ENCODE measurements at regions not wholly inside any gene's neighbourhood (a gene's known extent, or its start where the extent isn't known, plus 50 kb on each side); places are given as distances from the start of the nearest gene placed in this dataset.

- ATAC-seq, result no peak
- Histone ChIP-seq H4K20me1 (ENCODE audit: control insufficient read depth, insufficient read depth) (no peaks in the 10 kb centered on the region), H3K9ac (ENCODE audit: control insufficient read depth, insufficient read depth, low read length) (no peak overlapping the region), H3K4me3 (no peak overlapping the region), H3K27ac (ENCODE audit: control insufficient read depth, insufficient read depth) (no peak overlapping the region), H3K36me3 (ENCODE audit: control insufficient read depth in 2 of 2, insufficient read depth in 2 of 2, low read length in 1 of 2) (no peaks in the 10 kb centered on the region), H2AFZ (ENCODE audit: control insufficient read depth, low read depth, low read length) (no peak overlapping the region), H3K79me2 (ENCODE audit: control insufficient read depth, insufficient read depth, low read length) (no peaks in the 10 kb centered on the region), H3K4me1 (ENCODE audit: control insufficient read depth, insufficient read depth, low read length) (no peaks in the 10 kb centered on the region), H3K27me3 (replicated peaks in 1 of 2; ENCODE audit: control insufficient read depth in 2 of 2, insufficient read depth in 2 of 2, low read length in 1 of 2) (peaks cover 2 to 3% of the 10 kb centered on the region in 2 experiments; a peak in 3 of 4 replicates), H3K9me3 (replicated peaks; ENCODE audit: control insufficient read depth, insufficient read depth, low read length) (no peaks in the 10 kb centered on the region), H3K4me2 (ENCODE audit: control insufficient read depth, insufficient read depth) (no peak overlapping the region)
- no peak for DNase-seq (ENCODE audit: low read depth, low spot score)
- ChIA-PET SMC1A (ENCODE audit: uncharacterized antibody, unreplicated experiment) (interaction anchor here (0.6 to 1.0 kb wide), 2 partner anchors 495 to 1684 kb away, joined by 3 read pairs; no protein-coding TSS in a partner anchor), POLR2A (no interaction called here), RAD21 (ENCODE audit: unreplicated experiment) (interaction anchor here (0.7 kb wide), 1 partner anchor 494 kb away, joined by 4 read pairs; no protein-coding TSS in a partner anchor), CTCF (interaction anchor here (0.7 kb wide), 1 partner anchor 1828 kb away, joined by 3 read pairs; no protein-coding TSS in a partner anchor)
- intact Hi-C loops (cut with micrococcal nuclease; ENCODE audit: unreplicated experiment), result no loop called here
- FAIRE-seq, result no peak
- in situ Hi-C loops (cut with MboI), result no loop called here
- BruUV-seq (replicated peaks), result no TSS peak
- WGBS (ENCODE audit: insufficient coverage, insufficient replicate concordance, low lambda C conversion rate, missing lambda C conversion rate), result 13% methylated on average over 8 of the region's 8 CpGs
- TF ChIP-seq NFIC (IDR thresholded peaks at IDR 0.05; ENCODE audit: low read depth, low read length) (no peak), POLR2AphosphoS2 (IDR thresholded peaks at IDR 0.05; ENCODE audit: low read depth, low read length) (no peak), E2F4 (IDR thresholded peaks at IDR 0.05; ENCODE audit: low read depth, low read length) (no peak), RAD21 (IDR thresholded peaks at IDR 0.05; ENCODE audit: insufficient read depth, low read depth, low read length) (no peak), BCL3 (IDR thresholded peaks at IDR 0.05; ENCODE audit: borderline replicate concordance, insufficient read depth, low read depth, low read length, poor library complexity, severe bottlenecking) (no peak), ESRRA (IDR thresholded peaks at IDR 0.05; ENCODE audit: low read length) (no peak), ATF7 (IDR thresholded peaks at IDR 0.05; ENCODE audit: low read depth) (no peak), ZZZ3 (IDR thresholded peaks at IDR 0.05; ENCODE audit: control insufficient read depth, insufficient read length, low read depth) (no peak), POLR2AphosphoS5 (IDR thresholded peaks at IDR 0.05; ENCODE audit: low read length) (no peak), BCLAF1 (IDR thresholded peaks at IDR 0.05) (no peak), EP300 (IDR thresholded peaks at IDR 0.05; ENCODE audit: borderline replicate concordance in 1 of 2, control insufficient read depth in 1 of 2, low read depth in 2 of 2, low read length in 2 of 2) (no peak), BMI1 (IDR thresholded peaks at IDR 0.05; ENCODE audit: borderline replicate concordance) (no peak), ZBTB11 (CRISPR knock-in tag; IDR thresholded peaks at IDR 0.05) (no peak), SMC3 (IDR thresholded peaks at IDR 0.05; ENCODE audit: borderline replicate concordance, low read length) (no peak)
These were observed 341.0 kb upstream of the SULF2 start for GRCh38 chr20:48126227-48126740.
